IPS DF 4.7 (cell line): ENCODE measurements at regions not wholly inside any gene's neighbourhood (a gene's known extent, or its start where the extent isn't known, plus 50 kb on each side); places are given as distances from the start of the nearest gene placed in this dataset.
"Not testable (repeated sequence)": the region's sequence is repeated elsewhere in the genome, so short reads cannot be mapped to it uniquely, and the experiment has no call there.

ENCODE experiments used
- DNase-seq: peaks from one replicate; pipeline ENCODE4 v3.0.0-alpha.2; 2013; ENCODE audit warnings: low spot score; ENCODE audit errors: extremely low read depth

GRCh38 chr2:61677306-61677705 is 139.2 kb upstream of the XPO1 start:
- DNase-seq, result no peak

- no peak for DNase-seq
These were observed 137.0 kb upstream of the XPO1 start for GRCh38 chr2:61675204-61675603.

DNA sequence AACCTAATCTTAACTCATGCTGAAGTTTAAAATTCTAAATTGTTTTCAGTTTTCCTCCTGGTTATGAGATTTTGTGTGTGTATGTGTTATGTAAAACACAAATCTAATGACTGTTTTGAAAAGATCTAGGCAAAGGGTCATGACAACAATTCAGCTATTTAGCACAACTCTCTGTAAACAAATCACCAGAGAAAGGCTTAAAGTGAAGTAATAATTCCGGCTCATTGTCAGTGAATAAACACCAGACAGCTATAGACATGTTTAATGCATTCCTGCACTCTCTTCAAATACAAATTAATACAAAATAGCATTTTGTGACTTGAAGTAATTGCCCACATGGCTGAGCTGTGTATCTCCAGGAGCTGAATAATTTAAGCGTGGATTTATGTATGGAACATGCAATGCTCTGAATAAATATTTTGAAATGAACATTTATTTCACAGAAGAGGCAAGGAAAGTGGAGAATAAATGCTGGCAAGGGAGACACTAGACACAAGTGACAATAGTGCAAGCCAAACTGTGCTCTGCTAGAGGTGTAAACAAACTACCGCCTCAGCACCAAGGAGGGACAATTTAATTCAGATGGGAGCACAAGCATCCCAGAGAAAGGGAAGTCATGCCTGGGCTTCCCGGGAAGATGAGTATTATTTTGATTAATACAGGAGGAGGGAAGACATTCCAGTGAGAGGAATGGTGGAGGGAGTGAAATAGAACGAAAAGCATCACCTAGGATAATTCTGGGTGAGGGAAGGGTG is 133.6 kb upstream of the XPO1 start:
- no peak for DNase-seq

DNA sequence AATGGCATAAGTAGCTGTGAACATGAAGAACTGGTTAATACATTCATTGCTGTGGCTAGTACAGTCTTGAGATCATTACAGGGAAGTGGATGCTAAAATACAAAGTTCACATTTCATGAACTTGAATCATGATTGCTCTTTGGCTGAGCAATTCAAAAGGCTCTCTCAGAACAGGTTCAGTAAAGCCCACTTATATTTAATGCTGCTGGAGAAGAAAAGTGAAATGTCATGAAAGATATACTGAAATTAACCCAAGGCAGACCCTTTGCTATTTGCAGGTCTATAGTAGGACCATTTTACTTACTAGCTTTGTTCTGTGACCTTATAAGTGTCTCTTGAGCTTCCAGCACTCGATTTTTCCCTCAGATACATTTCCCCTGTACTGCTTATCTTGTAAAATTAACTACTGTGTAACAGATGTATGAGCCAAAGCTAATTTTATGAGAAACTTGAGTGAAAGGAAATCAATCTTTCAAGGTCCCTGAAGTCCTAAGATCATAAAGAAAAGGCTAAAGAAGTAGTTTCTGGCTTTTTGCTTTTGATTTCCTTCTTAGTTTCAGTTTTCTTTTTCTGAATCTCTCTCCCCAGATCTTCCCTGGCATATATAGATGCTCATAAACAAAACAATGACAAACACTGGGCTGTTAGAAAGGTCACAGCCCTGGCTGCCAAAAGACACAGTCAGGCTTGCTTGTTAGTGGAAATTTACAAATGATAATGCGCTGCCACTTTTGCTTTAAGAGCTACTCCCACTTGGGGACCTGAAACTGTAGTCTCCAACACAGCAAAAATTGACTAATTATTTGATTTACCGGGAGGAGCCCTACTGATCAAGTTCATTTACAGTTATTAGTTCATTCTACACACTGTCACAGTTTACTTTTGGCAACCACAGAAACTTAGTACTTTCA is 132.7 kb upstream of the XPO1 start:
- DNase-seq, result no peak

- DNase-seq, result no peak
These were observed 126.0 kb upstream of the XPO1 start for GRCh38 chr2:61664190-61664589.

- no peak for DNase-seq
These were observed 124.8 kb upstream of the XPO1 start for GRCh38 chr2:61662990-61663389.

DNA sequence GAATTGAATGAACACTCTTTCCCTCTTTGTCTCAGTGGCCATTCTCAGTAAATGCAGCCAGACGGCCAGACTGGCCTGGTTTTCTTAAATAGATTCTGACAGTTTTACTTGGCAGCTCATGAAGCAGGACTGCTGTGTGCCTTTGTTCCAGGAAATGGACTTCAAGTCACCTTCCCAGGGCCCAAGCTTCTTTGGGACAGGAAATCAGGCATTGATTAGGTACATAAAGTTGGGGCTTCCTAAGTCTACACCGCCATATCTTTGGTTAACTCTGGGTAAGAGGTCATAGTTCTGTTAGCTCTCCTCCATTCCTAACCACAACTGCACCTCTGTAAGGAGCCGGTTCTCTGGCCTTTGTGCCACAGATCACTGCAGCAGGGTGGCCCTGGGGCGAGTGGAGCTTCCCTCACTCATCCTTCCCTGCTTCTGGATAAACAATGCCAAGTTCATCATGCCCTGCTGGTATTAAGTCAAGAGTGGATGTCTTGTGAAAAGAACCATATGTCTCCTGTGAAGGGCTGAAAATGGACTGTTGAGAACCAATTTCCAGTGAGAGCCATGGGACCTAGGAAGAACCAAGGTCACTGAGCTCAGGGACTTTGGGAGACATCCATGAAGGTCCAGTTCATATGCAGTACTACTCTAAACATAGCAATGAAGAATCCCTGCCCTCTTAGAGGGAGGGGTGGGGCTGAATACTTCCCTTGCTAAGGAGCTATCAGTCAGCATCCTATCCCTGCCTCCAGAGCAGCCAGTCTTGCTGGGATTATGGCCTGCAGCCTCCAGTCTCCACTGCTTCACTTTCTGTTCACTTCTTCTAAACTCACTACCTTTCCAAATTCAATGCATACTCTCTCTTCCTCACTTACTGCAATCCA is 122.6 kb upstream of the XPO1 start:
- DNase-seq, result no peak

DNA sequence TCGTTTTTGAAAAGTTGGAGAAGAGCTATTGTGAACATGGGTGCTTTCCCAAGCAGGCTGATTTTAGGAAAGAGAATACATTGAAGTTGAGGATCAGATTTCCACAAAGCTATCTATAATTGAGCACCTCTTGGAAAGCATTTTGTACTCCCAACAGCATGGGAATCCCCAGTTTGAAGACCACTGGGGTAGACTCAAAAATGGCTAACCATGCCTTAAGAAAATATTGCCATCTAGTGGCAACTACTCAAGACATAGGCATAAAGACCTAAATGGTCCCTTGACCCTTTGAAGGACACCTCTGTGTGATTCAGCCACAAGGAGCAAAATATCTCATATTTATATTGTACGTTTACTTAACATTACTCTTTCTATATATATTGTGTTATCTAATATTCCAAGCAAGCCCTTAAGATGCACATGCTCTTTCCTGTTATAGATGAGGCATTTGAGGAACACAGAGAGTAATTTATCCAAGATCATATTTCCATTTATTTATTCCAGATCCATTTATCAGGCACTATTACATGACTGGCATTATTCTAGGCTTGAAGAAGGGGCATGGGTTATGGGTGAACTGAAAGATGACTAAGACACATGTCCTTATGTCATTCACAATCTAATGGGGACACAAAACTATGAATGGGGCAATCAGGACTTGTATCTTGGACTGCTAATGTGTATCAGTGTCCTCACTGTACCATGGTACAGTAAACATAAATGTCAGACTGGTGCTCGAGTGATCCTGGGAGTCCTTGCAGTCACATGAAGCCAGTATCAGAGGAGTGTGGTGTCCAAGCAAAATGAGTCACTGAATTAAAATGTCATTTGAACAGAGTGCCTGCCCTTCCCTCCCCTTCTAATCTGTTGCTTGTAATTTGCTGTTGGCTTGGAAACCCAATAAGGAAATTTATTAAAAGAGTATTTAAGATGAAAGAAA is 121.0 kb upstream of the XPO1 start:
- peak; percentile 38 for DNase-seq

GRCh38 chr2:61649946-61650345 is 111.8 kb upstream of the XPO1 start:
- DNase-seq, result not testable (repeated sequence)

DNA sequence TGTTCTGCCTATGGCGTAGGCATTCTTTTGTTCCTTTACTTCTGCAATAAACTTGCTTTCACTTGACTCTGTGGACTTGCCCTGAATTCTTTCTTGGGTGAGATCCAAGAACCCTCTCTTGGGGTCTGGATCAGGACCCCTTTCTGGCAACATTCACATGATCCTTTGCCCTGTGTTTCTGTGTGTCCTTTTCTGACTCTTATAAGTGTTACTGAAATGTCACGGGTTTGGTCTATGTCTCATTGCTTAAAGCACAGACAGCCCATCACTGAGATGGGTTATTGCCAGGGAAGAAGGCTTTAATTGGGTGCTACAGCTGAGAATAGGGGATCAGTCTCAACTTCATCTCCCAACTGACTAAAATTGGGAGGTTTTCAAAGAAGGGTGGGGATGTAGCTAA is 110.9 kb upstream of the XPO1 start:
- DNase-seq, result no peak

- no peak for DNase-seq
These were observed 108.9 kb upstream of the XPO1 start for GRCh38 chr2:61647044-61647443.

GRCh38 chr2:61645911-61646310 is 107.8 kb upstream of the XPO1 start:
- no peak for DNase-seq

DNA sequence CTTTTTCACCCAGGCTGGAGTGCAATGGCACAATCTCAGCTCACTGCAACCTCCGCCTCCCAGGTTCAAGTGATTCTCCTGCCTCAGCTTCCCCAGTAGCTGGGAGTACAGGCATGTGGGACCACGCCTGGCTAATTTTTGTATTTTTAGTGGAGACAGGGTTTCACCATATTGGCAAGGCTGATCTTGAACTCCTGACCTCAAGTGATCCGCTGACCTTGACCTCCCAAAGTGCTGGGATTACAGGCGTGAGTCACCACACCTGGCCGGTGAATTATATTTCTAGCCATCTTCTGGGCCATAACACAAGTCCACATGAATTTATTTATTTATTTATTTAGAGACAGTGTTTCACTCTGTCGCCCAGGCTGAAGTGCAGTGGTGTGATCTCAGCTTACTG is 105.0 kb upstream of the XPO1 start:
- not testable (repeated sequence) for DNase-seq

GRCh38 chr2:61640406-61640805 is 102.2 kb upstream of the XPO1 start:
- no peak for DNase-seq

- no peak for DNase-seq
These were observed 101.6 kb upstream of the XPO1 start for GRCh38 chr2:61639721-61640120.

DNA sequence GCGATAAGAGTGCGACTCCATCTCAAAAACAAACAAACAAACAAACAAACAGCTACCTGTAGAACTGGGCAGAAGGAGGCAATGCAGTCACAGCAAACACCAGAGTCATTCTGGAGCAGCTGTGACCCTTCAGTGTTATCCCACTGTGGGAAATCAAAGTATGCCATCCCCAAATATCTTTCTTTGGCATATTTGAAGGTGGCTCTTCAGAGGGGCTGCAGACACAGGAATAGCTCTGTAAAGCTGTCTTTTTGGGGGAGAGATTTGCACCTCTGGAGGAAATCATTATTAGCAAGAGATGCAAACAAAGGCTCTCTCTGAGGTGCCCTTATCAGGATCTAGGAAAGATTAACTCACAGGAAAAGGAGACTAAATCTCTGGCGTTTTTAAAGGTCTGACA is 98.5 kb upstream of the XPO1 start:
- DNase-seq, result no peak

DNA sequence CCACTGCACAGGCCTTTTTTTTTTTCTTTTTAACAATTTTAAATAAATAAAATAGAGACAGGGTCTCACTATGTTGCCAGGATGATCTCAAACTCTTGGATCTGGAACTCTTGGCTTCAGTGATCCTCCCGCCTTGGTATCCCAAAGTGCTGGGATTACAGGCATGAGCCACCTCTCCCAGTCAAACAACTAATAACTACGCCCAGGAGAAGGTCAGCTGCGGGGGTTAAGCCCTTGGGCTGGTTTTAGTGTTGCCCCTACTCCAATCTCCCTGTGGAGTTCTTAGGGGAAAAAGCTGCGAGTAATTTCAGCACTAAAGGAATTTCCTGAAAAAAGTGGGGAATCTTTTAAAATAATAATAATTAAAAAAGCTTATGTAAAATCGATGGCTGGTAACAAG is 96.4 kb upstream of the XPO1 start:
- no peak for DNase-seq

DNA sequence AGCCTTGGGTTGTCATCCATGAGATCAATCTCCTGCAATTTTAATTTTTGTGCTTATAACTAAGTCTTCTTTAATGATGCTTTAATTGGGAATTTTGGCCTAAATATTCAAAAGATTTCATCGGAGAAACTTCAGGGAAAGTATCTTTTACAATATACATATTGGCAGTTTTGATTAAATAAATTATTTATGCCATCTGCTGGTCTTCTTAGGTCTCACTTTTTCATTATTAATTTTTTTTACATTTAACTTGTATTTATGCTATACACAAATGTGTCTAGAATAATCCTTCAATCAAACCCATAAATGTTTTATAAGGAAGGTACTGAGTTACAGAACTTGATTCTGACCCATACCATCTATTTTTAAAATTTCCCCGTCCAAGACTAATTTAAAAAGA is 95.1 kb upstream of the XPO1 start:
- DNase-seq, result no peak

DNA sequence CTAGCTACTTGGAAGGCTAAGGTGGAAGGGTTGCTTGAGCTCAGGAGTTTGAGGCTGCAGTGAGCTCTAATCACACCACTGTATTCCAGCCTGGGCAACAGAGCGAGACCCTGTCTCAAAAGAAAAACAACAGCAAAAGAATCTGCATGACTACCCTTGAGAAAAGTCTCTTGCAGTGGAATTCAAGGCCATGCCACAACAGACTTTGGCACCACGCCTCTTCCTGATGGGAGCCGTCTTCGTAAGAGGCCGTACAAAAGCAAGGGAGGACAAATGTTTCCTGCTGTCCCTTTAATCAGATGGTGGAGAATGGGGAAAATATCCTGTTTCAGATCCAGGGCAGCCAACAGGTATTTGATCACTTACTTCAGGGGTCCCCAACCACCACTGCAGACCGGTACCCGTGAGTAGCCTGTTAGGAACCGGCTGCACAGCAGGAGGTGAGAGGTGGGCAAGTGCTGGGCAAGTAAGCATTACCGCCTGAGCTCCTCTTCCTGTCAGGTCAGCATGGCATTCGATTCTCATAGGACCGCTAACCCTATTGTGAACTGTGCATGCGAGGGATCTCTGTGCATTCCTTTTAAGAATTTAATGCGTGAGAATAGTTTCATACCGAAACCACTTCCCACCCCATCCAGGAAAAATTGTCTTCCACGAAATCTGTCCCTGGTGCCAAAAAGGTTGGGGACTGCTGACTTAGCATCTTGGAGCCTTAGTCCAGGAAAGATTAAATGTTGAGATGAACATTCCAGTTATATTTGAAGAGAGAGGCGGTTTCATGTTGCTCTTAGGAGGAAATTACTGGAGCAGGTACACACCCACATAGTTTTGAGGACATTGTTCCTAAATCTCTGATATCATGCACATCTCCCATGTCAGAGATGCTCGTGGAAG is 94.4 kb upstream of the XPO1 start:
- no peak for DNase-seq

- DNase-seq, result no peak
These were observed 93.2 kb upstream of the XPO1 start for GRCh38 chr2:61631321-61631720.
